Psoas muscle (tissue), 7 donors: ENCODE measurements at regions not wholly inside any gene's neighbourhood (a gene's known extent, or its start where the extent isn't known, plus 50 kb on each side); places are given as distances from the start of the nearest gene placed in this dataset.

Source experiments
- ATAC-seq, 4 donors: fragments of 200-7000 bp; cut with Tn5 transposase; one replicate each; pipeline ENCODE4 v1.9.1; 2020; ENCODE audit warnings: moderate library complexity in 3 of 4, mild to moderate bottlenecking in 2 of 4
- DNase-seq, 2 donors: peaks; one replicate each; pipeline ENCODE4 v3.0.0-alpha.2; 2020
- H3K27ac ChIP-seq: fragments of 200-600 bp; one replicate; pipeline ENCODE4 v1.8.0; 2022
- H3K27me3 ChIP-seq, 3 donors: fragments of 200-600 bp in 1 of 3; one replicate each; pipeline versions ENCODE4 v1.6.1 to v1.8.0; 2013 to 2022; ENCODE audit warnings: low read length in 2 of 3, mild to moderate bottlenecking in 2 of 3, moderate library complexity in 1 of 3; ENCODE audit not compliant: insufficient read depth in 3 of 3
- H3K36me3 ChIP-seq, 2 donors: fragments of 200-600 bp in 1 of 2; one replicate each; pipeline versions ENCODE4 v1.6.1 to v1.8.0; 2013 to 2022; ENCODE audit warnings: low read depth in 1 of 2, mild to moderate bottlenecking in 1 of 2, moderate library complexity in 1 of 2; ENCODE audit not compliant: insufficient read depth in 1 of 2
- H3K4me1 ChIP-seq: fragments of 200-600 bp; one replicate; pipeline ENCODE4 v1.8.0; 2022
- H3K4me3 ChIP-seq: fragments of 200-600 bp; one replicate; pipeline ENCODE4 v1.8.0; 2022; ENCODE audit warnings: mild to moderate bottlenecking
- H3K9me3 ChIP-seq: fragments of 200-600 bp; one replicate; pipeline ENCODE4 v1.8.0; 2022
- WGBS, 3 donors: extraction: QIAGEN DNeasy Blood & Tissue Kit; methylation state at CpG; one replicate each; pipeline versions ENCODE4 v1.1.6 to v1.1.7; 2013; 5-methylcytosine and 5-hydroxymethylcytosine counted together
- intact Hi-C, 2 donors: fragments of 100-400 bp; cut with DNase I; formaldehyde crosslinking; loops; one replicate each; pipeline versions ENCODE4 v1.11.0 to v1.14.2; 2022
- TF ChIP-seq, protein P1 (sequence below): fragments of 200-600 bp; IDR thresholded peaks from one replicate; pipeline ENCODE4 v1.8.0; 2022; ENCODE audit warnings: antibody characterized with exemption
- donor health status: healthy with polysubstance abuse.
- donor health status: DM: no; HTN: no; CAD: no; lungs with moderate emphysema.
- donor health status: Bipolar disorder and iron deficiency.
- donor health status: healthy.
- donor health status: DM: yes; HTN: yes; CAD: no.
- donor health status: DM: no; HTN: no; CAD: no.
- donor health status: DM: yes; HTN: yes; CAD: no.

DNA sequence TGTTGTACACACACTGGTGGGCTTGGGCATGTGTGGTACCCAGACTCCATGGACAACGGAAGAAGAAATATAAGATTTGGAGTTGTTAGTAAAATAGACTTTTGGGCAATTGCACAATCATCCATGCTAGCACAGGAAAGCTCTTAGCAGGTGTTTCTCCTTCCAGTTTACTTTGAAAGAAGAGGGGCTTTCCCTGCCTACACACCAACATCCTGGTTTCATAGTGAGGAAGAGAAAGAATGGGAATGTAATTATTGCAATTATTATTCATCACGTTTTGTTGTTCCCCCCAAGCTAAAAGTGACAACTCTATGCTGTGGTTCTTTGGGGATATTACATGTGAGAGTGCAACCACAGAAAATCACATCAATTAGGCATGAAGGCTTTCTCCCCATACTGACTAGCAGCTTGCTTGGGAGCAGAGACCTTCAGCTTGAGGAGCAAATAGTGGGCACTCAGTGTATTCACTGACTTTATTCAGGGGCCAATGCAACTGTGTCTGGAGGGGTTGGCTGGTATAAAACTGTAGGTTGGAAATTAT lies 57.2 kb upstream of the PUDP start:
- ATAC-seq: no peak

GRCh38 chrX:7204619-7205018 lies 56.7 kb upstream of the PUDP start:
- 87 to 100% (median 93%) methylated on average over 1 of the region's 1 CpG for WGBS, 3 donors
- no peaks in the 10 kb centered on the region for H3K9me3 ChIP-seq
- ATAC-seq: no peak
- no peaks in the 10 kb centered on the region for H3K36me3 ChIP-seq
- TF ChIP-seq, protein P1, sequence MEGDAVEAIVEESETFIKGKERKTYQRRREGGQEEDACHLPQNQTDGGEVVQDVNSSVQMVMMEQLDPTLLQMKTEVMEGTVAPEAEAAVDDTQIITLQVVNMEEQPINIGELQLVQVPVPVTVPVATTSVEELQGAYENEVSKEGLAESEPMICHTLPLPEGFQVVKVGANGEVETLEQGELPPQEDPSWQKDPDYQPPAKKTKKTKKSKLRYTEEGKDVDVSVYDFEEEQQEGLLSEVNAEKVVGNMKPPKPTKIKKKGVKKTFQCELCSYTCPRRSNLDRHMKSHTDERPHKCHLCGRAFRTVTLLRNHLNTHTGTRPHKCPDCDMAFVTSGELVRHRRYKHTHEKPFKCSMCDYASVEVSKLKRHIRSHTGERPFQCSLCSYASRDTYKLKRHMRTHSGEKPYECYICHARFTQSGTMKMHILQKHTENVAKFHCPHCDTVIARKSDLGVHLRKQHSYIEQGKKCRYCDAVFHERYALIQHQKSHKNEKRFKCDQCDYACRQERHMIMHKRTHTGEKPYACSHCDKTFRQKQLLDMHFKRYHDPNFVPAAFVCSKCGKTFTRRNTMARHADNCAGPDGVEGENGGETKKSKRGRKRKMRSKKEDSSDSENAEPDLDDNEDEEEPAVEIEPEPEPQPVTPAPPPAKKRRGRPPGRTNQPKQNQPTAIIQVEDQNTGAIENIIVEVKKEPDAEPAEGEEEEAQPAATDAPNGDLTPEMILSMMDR: no peak
- no peaks in the 10 kb centered on the region for H3K27me3 ChIP-seq
- H3K4me1 ChIP-seq: no peaks in the 10 kb centered on the region
- DNase-seq: no peak
- H3K4me3 ChIP-seq: no peak overlapping the region
- intact Hi-C loops: no loop called here
- H3K27ac ChIP-seq: no peak overlapping the region

More for the DNA sequence above, 57.2 kb upstream of the PUDP start:
- TF ChIP-seq, protein P1: no peak
- Histone ChIP-seq H3K4me3 (no peak overlapping the region), H3K36me3 (no peaks in the 10 kb centered on the region), H3K27ac (no peak overlapping the region), H3K9me3 (no peaks in the 10 kb centered on the region), H3K4me1 (no peaks in the 10 kb centered on the region), H3K27me3 (no peaks in the 10 kb centered on the region)
- intact Hi-C loops: no loop called here
- 28 to 63% (median 50%) methylated on average over 2 of the region's 2 CpGs for WGBS, 3 donors
- DNase-seq: no peak

DNA sequence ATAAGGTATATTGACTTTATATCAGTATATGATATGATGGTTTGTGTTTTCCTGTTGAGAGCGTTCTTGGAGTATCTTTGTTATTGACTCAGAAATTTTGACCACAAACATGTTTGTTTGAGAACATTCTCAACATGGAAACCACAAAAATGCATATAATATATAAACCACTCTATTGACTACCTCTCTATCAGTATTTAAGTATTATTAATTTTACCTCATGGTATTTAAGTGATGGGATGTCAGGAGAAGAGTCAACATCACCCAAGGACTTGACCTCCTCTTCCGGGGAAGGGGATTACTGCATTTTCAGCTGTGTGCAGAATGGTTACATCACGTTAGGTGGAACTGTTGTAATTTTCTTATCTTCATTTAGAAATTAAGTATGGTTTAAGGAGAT lies 54.3 kb upstream of the PUDP start:
- 83 to 94% (median 84%) methylated on average over 3 of the region's 3 CpGs for WGBS, 3 donors
- Histone ChIP-seq H3K27ac (no peak overlapping the region), H3K4me3 (no peak overlapping the region), H3K36me3 (no peaks in the 10 kb centered on the region), H3K4me1 (no peaks in the 10 kb centered on the region), H3K27me3 (no peaks in the 10 kb centered on the region), H3K9me3 (no peaks in the 10 kb centered on the region)
- ATAC-seq (no peak), DNase-seq (no peak)
- TF ChIP-seq, protein P1: no peak
- intact Hi-C loops: no loop called here

DNA sequence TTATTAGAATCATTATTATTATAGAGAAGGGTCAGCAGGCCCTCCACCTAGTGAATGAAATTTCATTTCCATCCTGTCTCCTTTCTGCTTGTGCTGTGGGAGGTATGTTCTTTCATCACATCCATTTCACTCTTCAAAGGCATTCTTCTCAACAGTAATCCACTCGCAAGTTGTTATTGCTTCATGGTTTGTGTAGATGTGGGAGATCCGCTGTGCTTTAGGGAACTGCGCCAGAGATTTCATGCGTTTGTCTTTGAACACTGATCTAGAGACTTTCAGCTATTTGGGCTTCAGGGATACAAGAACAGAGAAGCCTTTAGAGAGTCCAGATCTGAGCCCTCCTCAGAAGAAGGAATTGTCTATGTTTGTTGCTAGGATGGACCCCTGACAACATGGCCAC lies 53.5 kb upstream of the PUDP start:
- Histone ChIP-seq H3K27me3 (no peaks in the 10 kb centered on the region), H3K27ac (no peak overlapping the region), H3K4me3 (no peak overlapping the region), H3K4me1 (no peaks in the 10 kb centered on the region), H3K36me3 (no peaks in the 10 kb centered on the region), H3K9me3 (no peaks in the 10 kb centered on the region)
- intact Hi-C loops: no loop called here
- ATAC-seq: no peak
- no peak for DNase-seq
- 49 to 66% (median 54%) methylated on average over 4 of the region's 4 CpGs for WGBS, 3 donors
- TF ChIP-seq, protein P1: no peak

DNA sequence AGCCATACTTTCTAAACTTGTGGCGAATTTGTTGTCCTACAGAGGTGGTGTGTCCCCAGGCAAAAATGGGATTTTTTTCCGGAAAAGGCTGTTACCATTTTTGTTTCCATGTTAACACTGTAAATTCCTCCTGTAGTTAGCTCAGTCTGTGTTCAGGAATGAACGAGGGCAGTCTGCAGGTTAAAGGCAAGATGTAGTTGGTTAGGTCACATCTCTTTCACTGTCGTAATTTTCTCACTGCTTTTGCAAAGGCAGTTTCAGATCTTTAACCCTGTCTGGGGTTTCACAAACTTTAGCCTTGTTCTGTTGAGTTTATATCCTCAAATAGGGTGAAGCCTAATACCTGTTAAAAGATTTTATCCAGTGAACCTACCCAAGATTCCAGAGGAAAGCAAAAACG lies 50.5 kb upstream of the PUDP start:
- intact Hi-C loops: no loop called here

More for the DNA sequence above, 50.5 kb upstream of the PUDP start:
- 63 to 66% (median 63%) methylated on average over 5 of the region's 5 CpGs for WGBS, 3 donors
- H3K4me3 ChIP-seq: no peak overlapping the region
- H3K4me1 ChIP-seq: no peaks in the 10 kb centered on the region
- H3K27me3 ChIP-seq: no peaks in the 10 kb centered on the region
- ATAC-seq (no peak), DNase-seq (no peak)
- no peaks in the 10 kb centered on the region for H3K36me3 ChIP-seq
- TF ChIP-seq, protein P1: no peak
- H3K27ac ChIP-seq: no peak overlapping the region
- H3K9me3 ChIP-seq: no peaks in the 10 kb centered on the region
